ENCODE measurements at regions not wholly inside any gene's neighbourhood (a gene's known extent, or its start where the extent isn't known, plus 50 kb on each side); places are given as distances from the start of the nearest gene placed in this dataset.
"Not testable (repeated sequence)": the region's sequence is repeated elsewhere in the genome, so short reads cannot be mapped to it uniquely, and the experiment has no call there.

- TF ChIP-seq CTCF (conservative IDR thresholded peaks at IDR 0.05; ENCODE audit: low read depth, low read length) = peak; percentile 67
- H3K4me3 ChIP-seq (ENCODE audit: low read depth, low read length) = peak overlapping the region; percentile 89
- DNase-seq (ENCODE audit: low read depth) = peak; percentile 89
These were observed 880.5 kb upstream of the DEFB115 start for GRCh38 chr20:30376767-30377658.

- not testable (repeated sequence) for DNase-seq (ENCODE audit: low read depth); H3K4me3 ChIP-seq (ENCODE audit: low read depth, low read length)
These were observed 879.1 kb upstream of the DEFB115 start for GRCh38 chr20:30378317-30378716.

GRCh38 chr20:30378721-30379120 lies 878.7 kb upstream of the DEFB115 start:
- DNase-seq (ENCODE audit: low read depth); H3K4me3 ChIP-seq (ENCODE audit: low read depth, low read length): not testable (repeated sequence)

- not testable (repeated sequence) for DNase-seq (ENCODE audit: low read depth); H3K4me3 ChIP-seq (ENCODE audit: low read depth, low read length)
These were observed 872.6 kb upstream of the DEFB115 start for GRCh38 chr20:30384841-30385240.

GRCh38 chr20:30386099-30386498 lies 871.4 kb upstream of the DEFB115 start:
- DNase-seq (ENCODE audit: low read depth); H3K4me3 ChIP-seq (ENCODE audit: low read depth, low read length): not testable (repeated sequence)

- H3K4me3 ChIP-seq (ENCODE audit: low read depth, low read length); DNase-seq (ENCODE audit: low read depth): not testable (repeated sequence)
These were observed 869.6 kb upstream of the DEFB115 start for GRCh38 chr20:30387823-30388222.

GRCh38 chr20:30393523-30393922 lies 863.9 kb upstream of the DEFB115 start:
- H3K4me3 ChIP-seq (ENCODE audit: low read depth, low read length); DNase-seq (ENCODE audit: low read depth): not testable (repeated sequence)

GRCh38 chr20:30397111-30397510 lies 860.4 kb upstream of the DEFB115 start:
- peak; percentile 3 for DNase-seq (ENCODE audit: low read depth)
- not testable (repeated sequence) for H3K4me3 ChIP-seq (ENCODE audit: low read depth, low read length)

GRCh38 chr20:30405061-30405460 lies 852.4 kb upstream of the DEFB115 start:
- not testable (repeated sequence) for H3K4me3 ChIP-seq (ENCODE audit: low read depth, low read length); DNase-seq (ENCODE audit: low read depth)

GRCh38 chr20:30405585-30405984 lies 851.9 kb upstream of the DEFB115 start:
- DNase-seq (ENCODE audit: low read depth); H3K4me3 ChIP-seq (ENCODE audit: low read depth, low read length): not testable (repeated sequence)

- not testable (repeated sequence) for H3K4me3 ChIP-seq (ENCODE audit: low read depth, low read length); DNase-seq (ENCODE audit: low read depth)
These were observed 851.1 kb upstream of the DEFB115 start for GRCh38 chr20:30406370-30406769.

- TF ChIP-seq CTCF (conservative IDR thresholded peaks at IDR 0.05; ENCODE audit: low read depth, low read length) = no peak
- H3K4me3 ChIP-seq (ENCODE audit: low read depth, low read length) = no peak overlapping the region
- no peak for DNase-seq (ENCODE audit: low read depth)
These were observed 844.5 kb upstream of the DEFB115 start for GRCh38 chr20:30412972-30413371.

- DNase-seq (ENCODE audit: low read depth); H3K4me3 ChIP-seq (ENCODE audit: low read depth, low read length): not testable (repeated sequence)
These were observed 840.1 kb upstream of the DEFB115 start for GRCh38 chr20:30417387-30417786.

GRCh38 chr20:30418378-30418777 lies 839.1 kb upstream of the DEFB115 start:
- DNase-seq (ENCODE audit: low read depth) = not testable (repeated sequence)

More at GRCh38 chr20:30418378-30418777, 839.1 kb upstream of the DEFB115 start:
- H3K4me3 ChIP-seq (ENCODE audit: low read depth, low read length) = not testable (repeated sequence)

Measured in choroid plexus epithelial cell (primary cell).